K562 (cell line): ENCODE measurements at regions not wholly inside any gene's neighbourhood (a gene's known extent, or its start where the extent isn't known, plus 50 kb on each side); places are given as distances from the start of the nearest gene placed in this dataset.

Source experiments
- ATAC-seq: fragments of 200-7000 bp; cut with Tn5 transposase; 3 replicates; pipeline ENCODE4 v1.9.1; 2020; ENCODE audit warnings: moderate library complexity
- BruUV-seq: library from RNA; stranded (reverse); fragments of 400-500 nt; replicated peaks from 2 replicates; lab custom pipeline; 2021; lab: Mats Ljungman, UMichigan
- CTCF ChIA-PET: fragments of 300-600 bp; formaldehyde crosslinking; extraction: SDS; loops from one replicate; lab custom pipeline; 2021; ENCODE audit warnings: low intra/inter-chr PET ratio; lab: Yijun Ruan, JAX
- POLR2A ChIA-PET: fragments of 300-600, 350-650 bp; sonication (Branson Sonifier 250); formaldehyde crosslinking; extraction: SDS; loops from one replicate; lab custom pipeline; 2021; ENCODE audit warnings: antibody characterized with exemption, inconsistent platforms; lab: Yijun Ruan, JAX
- DNase-seq, 4 experiments: peaks; one replicate each; pipeline versions ENCODE4 v3.0.0 to v3.0.0-alpha.2; 2011 to 2018; ENCODE audit warnings: low spot score in 3 of 4, mixed read lengths in 3 of 4; ENCODE audit errors: extremely low read depth in 1 of 4
- FAIRE-seq: peaks from 2 replicates; lab custom pipeline; 2011; peaks lifted over from hg19 to GRCh38; lab: Jason Lieb, UNC
- H2AFZ ChIP-seq: 2 replicates; pipeline ENCODE4 v1.6.0; 2011; ENCODE audit warnings: low read depth, low read length, control low read depth, inconsistent platforms
- H3K27ac ChIP-seq: fragments of 200-600 bp; 3 replicates; pipeline ENCODE4 v1.8.0; 2011; ENCODE audit warnings: low read depth, mild to moderate bottlenecking, control low read depth, inconsistent platforms, low read length, moderate library complexity, mixed read lengths; ENCODE audit errors: extremely low read depth
- H3K27me3 ChIP-seq, 2 experiments: fragments of 300-600 bp in 1 of 2; 2 replicates in 1 of 2; 3 replicates in 1 of 2; pipeline versions ENCODE4 v1.6.0 to v1.8.0; 2011; ENCODE audit warnings: inconsistent platforms in 2 of 2, low read length in 2 of 2, mild to moderate bottlenecking in 1 of 2, mixed read lengths in 1 of 2, moderate library complexity in 1 of 2; ENCODE audit not compliant: control insufficient read depth in 2 of 2, insufficient read depth in 2 of 2
- H3K36me3 ChIP-seq: fragments of 300-600 bp; 3 replicates; pipeline ENCODE4 v1.8.0; 2011; ENCODE audit warnings: mild to moderate bottlenecking, low read length, inconsistent platforms; ENCODE audit not compliant: control insufficient read depth, insufficient read depth
- H3K4me1 ChIP-seq, 2 experiments: fragments of 200-600 bp in 1 of 2; replicated peaks in 1 of 2; 2 replicates in 1 of 2; 3 replicates in 1 of 2; pipeline versions ENCODE4 v1.5.1 to v1.8.0; 2011; ENCODE audit warnings: inconsistent platforms in 2 of 2, low read length in 2 of 2, mild to moderate bottlenecking in 1 of 2, mixed read lengths in 1 of 2, moderate library complexity in 1 of 2; ENCODE audit not compliant: control insufficient read depth in 2 of 2, insufficient read depth in 2 of 2
- H3K4me2 ChIP-seq: 2 replicates; pipeline ENCODE4 v1.6.1; 2011; ENCODE audit warnings: low read length, control low read depth, inconsistent platforms, mixed read lengths; ENCODE audit not compliant: insufficient read depth
- H3K4me3 ChIP-seq: fragments of 200-600 bp; sonication (generic), shearing (Covaris generic); 2 replicates; pipeline ENCODE4 v1.5.1; 2016; ENCODE audit warnings: control low read depth, inconsistent platforms
- H3K79me2 ChIP-seq: fragments of 200-600 bp; 3 replicates; pipeline ENCODE4 v1.8.0; 2011; ENCODE audit warnings: low read length, inconsistent platforms; ENCODE audit not compliant: control insufficient read depth, insufficient read depth
- H3K9ac ChIP-seq, 2 experiments: 2 replicates each; pipeline versions ENCODE4 v1.6.0 to v1.6.1; 2011; ENCODE audit warnings: low read depth in 2 of 2, low read length in 2 of 2, control low read depth in 1 of 2, inconsistent platforms in 1 of 2, mild to moderate bottlenecking in 1 of 2, mixed read lengths in 1 of 2; ENCODE audit not compliant: insufficient read depth in 1 of 2
- H3K9me1 ChIP-seq: one replicate; pipeline ENCODE4 v1.6.0; 2011; ENCODE audit warnings: inconsistent platforms, mild to moderate bottlenecking, low read length, moderate library complexity; ENCODE audit not compliant: control insufficient read depth, insufficient read depth
- H3K9me3 ChIP-seq: replicated peaks from 2 replicates; pipeline ENCODE4 v1.5.1; 2011; ENCODE audit warnings: low read depth, low read length, inconsistent platforms; ENCODE audit not compliant: control insufficient read depth, insufficient read depth
- H4K20me1 ChIP-seq: replicated peaks from 2 replicates; pipeline ENCODE4 v1.6.1; 2011; ENCODE audit warnings: low read length, inconsistent platforms, mixed read lengths; ENCODE audit not compliant: control insufficient read depth, insufficient read depth
- HDAC3 ChIP-seq: fragments of 450-650 bp; IDR thresholded peaks from 2 replicates; pipeline ENCODE4 v1.6.1; 2018; ENCODE audit warnings: borderline replicate concordance, mild to moderate bottlenecking, moderate library complexity; ENCODE audit not compliant: partially characterized antibody
- HEY1 ChIP-seq: fragments of 250-450 bp; sonication (Bioruptor Pico); IDR thresholded peaks from 2 replicates; pipeline ENCODE4 v1.5.0; 2020; ENCODE audit warnings: mild to moderate bottlenecking, moderate library complexity, borderline replicate concordance
- ILF3 ChIP-seq: fragments of 450-650 bp; IDR thresholded peaks from 2 replicates; pipeline ENCODE4 v1.6.1; 2018; ENCODE audit warnings: antibody characterized with exemption, mild to moderate bottlenecking, moderate library complexity, borderline replicate concordance
- RREB1 ChIP-seq: fragments of 250-450 bp; sonication (Bioruptor Pico); IDR thresholded peaks from 2 replicates; pipeline ENCODE4 v1.4.0; 2020
- ZNF212 ChIP-seq: fragments of 450-650 bp; formaldehyde crosslinking; IDR thresholded peaks from 2 replicates; pipeline ENCODE4 v1.4.0; 2020; ENCODE audit warnings: mild to moderate bottlenecking
- WGBS: fragments of 100-300 bp; shearing (Covaris generic); methylation state at CpG from one replicate; pipeline ENCODE4 v1.1.6; 2016; ENCODE audit warnings: low coverage, mixed read lengths; ENCODE audit not compliant: insufficient coverage; ENCODE audit errors: missing lambda C conversion rate; 5-methylcytosine and 5-hydroxymethylcytosine counted together
- in situ Hi-C: fragments of 300-500 bp; cut with MboI; formaldehyde crosslinking; loops from 4 replicates; pipeline ENCODE4 v1.15.0; 2018; ENCODE audit warnings: inconsistent platforms, mixed read lengths
- intact Hi-C: fragments of 100-400 bp; cut with micrococcal nuclease; formaldehyde crosslinking; loops from 2 replicates; pipeline ENCODE4 v1.14.2; 2022

DNA sequence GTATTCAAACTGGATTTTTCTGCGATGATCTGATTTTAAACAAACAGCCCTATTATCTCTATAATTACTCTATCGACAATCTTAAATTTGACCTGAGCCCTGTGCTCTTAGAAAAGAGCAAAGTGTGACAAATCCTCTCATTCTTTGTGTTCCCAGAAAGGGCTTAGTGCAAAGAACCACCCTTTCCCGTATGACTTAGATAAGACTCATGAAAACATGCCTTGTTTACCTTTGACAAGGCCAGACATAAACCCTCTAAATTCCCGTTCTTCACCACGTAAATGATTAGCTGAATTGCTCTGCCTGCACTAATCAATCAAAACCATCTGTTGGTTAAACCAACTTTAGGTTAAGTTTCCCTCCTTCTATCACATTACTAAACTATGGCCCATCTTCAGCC lies 285.7 kb upstream of the SEL1L start:
- ChIA-PET CTCF (no interaction called here), POLR2A (no interaction called here)

More for the DNA sequence above, 285.7 kb upstream of the SEL1L start:
- no peaks in the 10 kb centered on the region for H3K27me3 ChIP-seq
- TF ChIP-seq ILF3 (no peak), HDAC3 (no peak), RREB1 (CRISPR knock-in tag) (no peak), ZNF212 (no peak), HEY1 (CRISPR knock-in tag) (no peak)
- TF ChIP-seq, all 486 proteins: peak for 0
- ATAC-seq (no peak), DNase-seq (no peak), FAIRE-seq (no peak)
- Histone ChIP-seq H3K4me3 (no peak overlapping the region), H3K9me3 (no peaks in the 10 kb centered on the region), H3K9me1 (no peaks in the 10 kb centered on the region), H4K20me1 (no peaks in the 10 kb centered on the region), H3K4me1 (no peaks in the 10 kb centered on the region), H3K79me2 (no peaks in the 10 kb centered on the region), H3K27ac (no peak overlapping the region), H3K36me3 (no peaks in the 10 kb centered on the region), H3K4me2 (no peak overlapping the region), H3K9ac (no peak overlapping the region), H2AFZ (no peak overlapping the region)
- intact Hi-C loops, result no loop called here
- in situ Hi-C loops, result no loop called here
- 0% methylated on average over 5 of the region's 5 CpGs for WGBS
- no TSS peak for BruUV-seq
